ENCODE measurements at regions not wholly inside any gene's neighbourhood (a gene's known extent, or its start where the extent isn't known, plus 50 kb on each side); places are given as distances from the start of the nearest gene placed in this dataset.

GRCh38 chr10:104580321-104580720 is 60.8 kb upstream of the SORCS3 start:
- Histone ChIP-seq H4K8ac (ENCODE audit: low read depth, low read length) (no peak overlapping the region), H2BK5ac (ENCODE audit: low read depth, low read length, poor library complexity) (no peak overlapping the region), H3K9ac (ENCODE audit: low read length) (peak overlapping the region; percentile 4), H3K9me3 (ENCODE audit: insufficient read depth, low read depth, low read length) (peaks cover 2% of the 10 kb centered on the region), H3K4me3 (ENCODE audit: low read depth, low read length) (no peak overlapping the region), H2BK120ac (ENCODE audit: insufficient read depth, low read length, poor library complexity) (no peak overlapping the region), H3K4me1 (ENCODE audit: control insufficient read depth in 1 of 2, insufficient read depth in 2 of 2, low read length in 2 of 2) (no peaks in the 10 kb centered on the region), H3K18ac (ENCODE audit: low read length) (no peak overlapping the region), H3K79me1 (ENCODE audit: low read length) (no peaks in the 10 kb centered on the region), H3K36me3 (ENCODE audit: control insufficient read depth in 1 of 2, insufficient read depth in 2 of 2, low read length in 2 of 2) (no peaks in the 10 kb centered on the region), H2AFZ (ENCODE audit: insufficient read depth, low read length, poor library complexity) (no peak overlapping the region), H3K4me2 (ENCODE audit: low read length) (no peak overlapping the region), H3K23ac (ENCODE audit: low read length) (no peak overlapping the region), H3K79me2 (ENCODE audit: control insufficient read depth, insufficient read depth, low read length, poor library complexity) (no peaks in the 10 kb centered on the region), H3K27me3 (ENCODE audit: insufficient read depth, low read length) (no peaks in the 10 kb centered on the region), H2BK12ac (ENCODE audit: low read length) (no peak overlapping the region), H3K27ac (ENCODE audit: low read depth, low read length) (no peak overlapping the region), H3K14ac (ENCODE audit: low read length) (no peak overlapping the region), H2AK5ac (ENCODE audit: low read length) (no peak overlapping the region), H3K4ac (ENCODE audit: low read depth, low read length) (no peak overlapping the region), H4K12ac (ENCODE audit: low read depth, low read length) (no peak overlapping the region), H4K91ac (ENCODE audit: low read depth, low read length) (no peak overlapping the region)
- DNase-seq, result no peak
- WGBS (ENCODE audit: extremely low coverage, insufficient coverage, insufficient read length), result no CpG with 5 or more reads among the region's 13 CpGs

GRCh38 chr10:104580774-104581675 is 60.1 kb upstream of the SORCS3 start:
- peak; percentile 74 to 94 for DNase-seq
- Histone ChIP-seq H4K8ac (ENCODE audit: low read depth, low read length) (no peak overlapping the region), H2AK5ac (ENCODE audit: low read length) (no peak overlapping the region), H3K27ac (ENCODE audit: low read depth, low read length) (no peak overlapping the region), H3K14ac (ENCODE audit: low read length) (no peak overlapping the region), H3K9ac (ENCODE audit: low read length) (no peak overlapping the region), H2BK120ac (ENCODE audit: insufficient read depth, low read length, poor library complexity) (no peak overlapping the region), H3K23ac (ENCODE audit: low read length) (no peak overlapping the region), H2AFZ (ENCODE audit: insufficient read depth, low read length, poor library complexity) (no peak overlapping the region), H3K9me3 (ENCODE audit: insufficient read depth, low read depth, low read length) (peaks cover 2% of the 10 kb centered on the region), H3K27me3 (ENCODE audit: insufficient read depth, low read length) (no peaks in the 10 kb centered on the region), H2BK12ac (ENCODE audit: low read length) (no peak overlapping the region), H3K79me2 (ENCODE audit: control insufficient read depth, insufficient read depth, low read length, poor library complexity) (no peaks in the 10 kb centered on the region), H4K12ac (ENCODE audit: low read depth, low read length) (no peak overlapping the region), H3K4ac (ENCODE audit: low read depth, low read length) (no peak overlapping the region), H3K4me1 (ENCODE audit: control insufficient read depth in 1 of 2, insufficient read depth in 2 of 2, low read length in 2 of 2) (no peaks in the 10 kb centered on the region), H2BK5ac (ENCODE audit: low read depth, low read length, poor library complexity) (no peak overlapping the region), H4K91ac (ENCODE audit: low read depth, low read length) (no peak overlapping the region), H3K36me3 (ENCODE audit: control insufficient read depth in 1 of 2, insufficient read depth in 2 of 2, low read length in 2 of 2) (no peaks in the 10 kb centered on the region), H3K4me3 (ENCODE audit: low read depth, low read length) (no peak overlapping the region), H3K4me2 (ENCODE audit: low read length) (no peak overlapping the region), H3K79me1 (ENCODE audit: low read length) (no peaks in the 10 kb centered on the region), H3K18ac (ENCODE audit: low read length) (no peak overlapping the region)
- no CpG with 5 or more reads among the region's 20 CpGs for WGBS (ENCODE audit: extremely low coverage, insufficient coverage, insufficient read length)

GRCh38 chr10:104581884-104582601 is 59.0 kb upstream of the SORCS3 start:
- DNase-seq, result no peak
- Histone ChIP-seq H3K79me1 (ENCODE audit: low read length) (no peaks in the 10 kb centered on the region), H3K14ac (ENCODE audit: low read length) (no peak overlapping the region), H4K91ac (ENCODE audit: low read depth, low read length) (no peak overlapping the region), H3K36me3 (ENCODE audit: control insufficient read depth in 1 of 2, insufficient read depth in 2 of 2, low read length in 2 of 2) (no peaks in the 10 kb centered on the region), H3K4me1 (ENCODE audit: control insufficient read depth in 1 of 2, insufficient read depth in 2 of 2, low read length in 2 of 2) (no peaks in the 10 kb centered on the region), H2BK120ac (ENCODE audit: insufficient read depth, low read length, poor library complexity) (no peak overlapping the region), H3K4me3 (ENCODE audit: low read depth, low read length) (no peak overlapping the region), H3K23ac (ENCODE audit: low read length) (no peak overlapping the region), H3K27ac (ENCODE audit: low read depth, low read length) (no peak overlapping the region), H3K9me3 (ENCODE audit: insufficient read depth, low read depth, low read length) (peaks cover 2% of the 10 kb centered on the region), H3K9ac (ENCODE audit: low read length) (no peak overlapping the region), H4K12ac (ENCODE audit: low read depth, low read length) (no peak overlapping the region), H2AK5ac (ENCODE audit: low read length) (no peak overlapping the region), H2AFZ (ENCODE audit: insufficient read depth, low read length, poor library complexity) (no peak overlapping the region), H3K4ac (ENCODE audit: low read depth, low read length) (no peak overlapping the region), H3K4me2 (ENCODE audit: low read length) (no peak overlapping the region), H3K79me2 (ENCODE audit: control insufficient read depth, insufficient read depth, low read length, poor library complexity) (no peaks in the 10 kb centered on the region), H4K8ac (ENCODE audit: low read depth, low read length) (no peak overlapping the region), H2BK12ac (ENCODE audit: low read length) (no peak overlapping the region), H2BK5ac (ENCODE audit: low read depth, low read length, poor library complexity) (no peak overlapping the region), H3K27me3 (ENCODE audit: insufficient read depth, low read length) (no peaks in the 10 kb centered on the region), H3K18ac (ENCODE audit: low read length) (no peak overlapping the region)
- WGBS (ENCODE audit: extremely low coverage, insufficient coverage, insufficient read length), result no CpG with 5 or more reads among the region's 5 CpGs

- Histone ChIP-seq H3K36me3 (ENCODE audit: control insufficient read depth in 1 of 2, insufficient read depth in 2 of 2, low read length in 2 of 2) (no peaks in the 10 kb centered on the region), H3K4ac (ENCODE audit: low read depth, low read length) (no peak overlapping the region), H3K27me3 (ENCODE audit: insufficient read depth, low read length) (no peaks in the 10 kb centered on the region), H3K18ac (ENCODE audit: low read length) (no peak overlapping the region), H2BK5ac (ENCODE audit: low read depth, low read length, poor library complexity) (no peak overlapping the region), H3K9me3 (ENCODE audit: insufficient read depth, low read depth, low read length) (peaks cover 2% of the 10 kb centered on the region), H3K14ac (ENCODE audit: low read length) (no peak overlapping the region), H2BK12ac (ENCODE audit: low read length) (no peak overlapping the region), H2AK5ac (ENCODE audit: low read length) (no peak overlapping the region), H4K8ac (ENCODE audit: low read depth, low read length) (no peak overlapping the region), H3K4me1 (ENCODE audit: control insufficient read depth in 1 of 2, insufficient read depth in 2 of 2, low read length in 2 of 2) (no peaks in the 10 kb centered on the region), H4K91ac (ENCODE audit: low read depth, low read length) (no peak overlapping the region), H3K79me2 (ENCODE audit: control insufficient read depth, insufficient read depth, low read length, poor library complexity) (no peaks in the 10 kb centered on the region), H2AFZ (ENCODE audit: insufficient read depth, low read length, poor library complexity) (no peak overlapping the region), H3K4me2 (ENCODE audit: low read length) (no peak overlapping the region), H2BK120ac (ENCODE audit: insufficient read depth, low read length, poor library complexity) (no peak overlapping the region), H3K79me1 (ENCODE audit: low read length) (no peaks in the 10 kb centered on the region), H3K23ac (ENCODE audit: low read length) (no peak overlapping the region), H3K27ac (ENCODE audit: low read depth, low read length) (no peak overlapping the region), H3K4me3 (ENCODE audit: low read depth, low read length) (no peak overlapping the region), H3K9ac (ENCODE audit: low read length) (no peak overlapping the region), H4K12ac (ENCODE audit: low read depth, low read length) (no peak overlapping the region)
- WGBS (ENCODE audit: extremely low coverage, insufficient coverage, insufficient read length), result no CpG with 5 or more reads among the region's 4 CpGs
- peak; percentile 29 to 56 for DNase-seq
Measured at GRCh38 chr10:104582602-104582951, 58.5 kb upstream of the SORCS3 start.

Data from trophoblast cell (in vitro differentiated cells and primary cell).